Karpas-422 (cell line): ENCODE measurements at regions not wholly inside any gene's neighbourhood (a gene's known extent, or its start where the extent isn't known, plus 50 kb on each side); places are given as distances from the start of the nearest gene placed in this dataset.
"Not testable (repeated sequence)": the region's sequence is repeated elsewhere in the genome, so short reads cannot be mapped to it uniquely, and the experiment has no call there.

ENCODE experiments used
- DNase-seq: peaks from one replicate; pipeline ENCODE4 v3.0.0-alpha.2; 2015
- H2AFZ ChIP-seq: fragments of 200-600 bp; sonication (generic); 2 replicates; pipeline ENCODE4 v1.6.1; 2014; ENCODE audit warnings: antibody characterized with exemption, low read length, mixed read lengths
- H3K27ac ChIP-seq: fragments of 200-600 bp; sonication (generic); 2 replicates; pipeline ENCODE4 v1.5.1; 2014; ENCODE audit warnings: mild to moderate bottlenecking, low read length, moderate library complexity
- H3K27me3 ChIP-seq: fragments of 200-600 bp; sonication (generic); 2 replicates; pipeline ENCODE4 v1.6.1; 2014; ENCODE audit warnings: low read length, mixed read lengths
- H3K36me3 ChIP-seq: fragments of 200-600 bp; sonication (generic); 2 replicates; pipeline ENCODE4 v1.6.1; 2014; ENCODE audit warnings: low read length, mixed read lengths; ENCODE audit not compliant: insufficient read depth
- H3K4me1 ChIP-seq: fragments of 200-600 bp; sonication (generic); 2 replicates; pipeline ENCODE4 v1.6.1; 2014; ENCODE audit warnings: mild to moderate bottlenecking, low read length, mixed read lengths
- H3K4me2 ChIP-seq: fragments of 200-600 bp; sonication (generic); 2 replicates; pipeline ENCODE4 v1.6.1; 2014; ENCODE audit warnings: low read length, low read depth, mild to moderate bottlenecking; ENCODE audit not compliant: poor library complexity, severe bottlenecking
- H3K4me3 ChIP-seq: fragments of 200-600 bp; sonication (generic); 2 replicates; pipeline ENCODE4 v1.5.1; 2014; ENCODE audit warnings: mild to moderate bottlenecking, antibody characterized with exemption, low read length, mixed read lengths
- H3K79me2 ChIP-seq: fragments of 200-600 bp; sonication (generic); 2 replicates; pipeline ENCODE4 v1.6.1; 2014; ENCODE audit warnings: mild to moderate bottlenecking, low read length, mixed read lengths
- H3K9ac ChIP-seq: fragments of 200-600 bp; sonication (generic); 2 replicates; pipeline ENCODE4 v1.6.0; 2014; ENCODE audit warnings: low read length
- H3K9me2 ChIP-seq: fragments of 200-600 bp; sonication (generic), shearing (Covaris generic); replicated peaks from 2 replicates; pipeline ENCODE4 v1.6.0; 2014; ENCODE audit warnings: mild to moderate bottlenecking, low read length, moderate library complexity; ENCODE audit not compliant: insufficient read depth
- H3K9me3 ChIP-seq: fragments of 300-700, 200-600 bp; sonication (generic); 2 replicates; pipeline ENCODE4 v1.6.1; 2014; ENCODE audit warnings: low read length, mixed read lengths
- H4K20me1 ChIP-seq: fragments of 200-600 bp; sonication (generic); 2 replicates; pipeline ENCODE4 v1.6.1; 2014; ENCODE audit warnings: mild to moderate bottlenecking, antibody characterized with exemption, low read length, low read depth; ENCODE audit not compliant: insufficient read depth

GRCh38 chr3:10695186-10695585 is 120.8 kb upstream of the SLC6A11 start:
- not testable (repeated sequence) for H4K20me1 ChIP-seq, DNase-seq, H3K4me2 ChIP-seq, H3K27ac ChIP-seq, H3K4me1 ChIP-seq, H3K9me3 ChIP-seq, H2AFZ ChIP-seq, H3K79me2 ChIP-seq, H3K36me3 ChIP-seq, H3K27me3 ChIP-seq, H3K9me2 ChIP-seq, H3K4me3 ChIP-seq, H3K9ac ChIP-seq

- Histone ChIP-seq H3K27me3 (0 out of 2 replicates have a peak, but pooled peaks cover 2% of the 10 kb centered on the region), H3K9me2 (no peaks in the 10 kb centered on the region), H3K36me3 (no peaks in the 10 kb centered on the region), H3K9ac (no peak overlapping the region), H3K4me3 (no peak overlapping the region), H3K27ac (no peak overlapping the region), H2AFZ (no peak overlapping the region), H3K79me2 (no peaks in the 10 kb centered on the region), H3K9me3 (no peaks in the 10 kb centered on the region), H4K20me1 (no peaks in the 10 kb centered on the region), H3K4me2 (no peak overlapping the region), H3K4me1 (peaks cover 1% of the 10 kb centered on the region; the same call in 1 of the 2 replicates)
- no peak for DNase-seq
Measured at GRCh38 chr3:10695595-10696285, 120.3 kb upstream of the SLC6A11 start.

GRCh38 chr3:10697918-10698317 is 118.1 kb upstream of the SLC6A11 start:
- Histone ChIP-seq H3K27ac (no peak overlapping the region), H2AFZ (no peak overlapping the region), H3K79me2 (no peaks in the 10 kb centered on the region), H3K9me3 (no peaks in the 10 kb centered on the region), H3K4me2 (no peak overlapping the region), H4K20me1 (no peaks in the 10 kb centered on the region), H3K36me3 (no peaks in the 10 kb centered on the region), H3K4me3 (no peak overlapping the region), H3K9ac (no peak overlapping the region), H3K27me3 (0 out of 2 replicates have a peak, but pooled peaks cover 2% of the 10 kb centered on the region), H3K4me1 (peaks cover 5% of the 10 kb centered on the region; the same call in 1 of the 2 replicates), H3K9me2 (no peaks in the 10 kb centered on the region)
- DNase-seq, result peak; percentile 48

GRCh38 chr3:10700821-10701220 is 115.2 kb upstream of the SLC6A11 start:
- H2AFZ ChIP-seq, result no peak overlapping the region
- no peaks in the 10 kb centered on the region for H3K9me2 ChIP-seq
- H3K36me3 ChIP-seq, result no peaks in the 10 kb centered on the region
- H3K27ac ChIP-seq, result no peak overlapping the region
- DNase-seq, result no peak
- H3K4me1 ChIP-seq, result peaks cover 5% of the 10 kb centered on the region; the same call in 1 of the 2 replicates
- H3K9me3 ChIP-seq, result no peaks in the 10 kb centered on the region
- no peak overlapping the region for H3K4me2 ChIP-seq
- no peaks in the 10 kb centered on the region for H3K27me3 ChIP-seq
- no peak overlapping the region for H3K9ac ChIP-seq
- no peaks in the 10 kb centered on the region for H3K79me2 ChIP-seq
- H3K4me3 ChIP-seq, result no peak overlapping the region
- H4K20me1 ChIP-seq, result no peaks in the 10 kb centered on the region

GRCh38 chr3:10702961-10703740 is 112.9 kb upstream of the SLC6A11 start:
- H4K20me1 ChIP-seq, result no peaks in the 10 kb centered on the region
- H2AFZ ChIP-seq, result no peak overlapping the region
- H3K27ac ChIP-seq, result no peak overlapping the region
- H3K4me3 ChIP-seq, result no peak overlapping the region
- peak; percentile 76 for DNase-seq
- no peaks in the 10 kb centered on the region for H3K79me2 ChIP-seq
- no peaks in the 10 kb centered on the region for H3K27me3 ChIP-seq
- H3K4me1 ChIP-seq, result peaks cover 5% of the 10 kb centered on the region; the same call in 1 of the 2 replicates
- no peaks in the 10 kb centered on the region for H3K9me3 ChIP-seq
- H3K9me2 ChIP-seq, result no peaks in the 10 kb centered on the region
- H3K4me2 ChIP-seq, result no peak overlapping the region
- H3K9ac ChIP-seq, result no peak overlapping the region
- H3K36me3 ChIP-seq, result no peaks in the 10 kb centered on the region

- H3K9me3 ChIP-seq, result no peaks in the 10 kb centered on the region
- H4K20me1 ChIP-seq, result no peaks in the 10 kb centered on the region
- H3K9ac ChIP-seq, result no peak overlapping the region
- H3K27me3 ChIP-seq, result no peaks in the 10 kb centered on the region
- H3K4me1 ChIP-seq, result peaks cover 5% of the 10 kb centered on the region; the same call in 1 of the 2 replicates
- no peak overlapping the region for H3K4me2 ChIP-seq
- H2AFZ ChIP-seq, result no peak overlapping the region
- H3K36me3 ChIP-seq, result no peaks in the 10 kb centered on the region
- no peak overlapping the region for H3K4me3 ChIP-seq
- no peak overlapping the region for H3K27ac ChIP-seq
- H3K79me2 ChIP-seq, result no peaks in the 10 kb centered on the region
- peak; percentile 83 for DNase-seq
- H3K9me2 ChIP-seq, result no peaks in the 10 kb centered on the region
Measured at GRCh38 chr3:10703875-10704274, 112.2 kb upstream of the SLC6A11 start.

- Histone ChIP-seq H3K27me3 (no peaks in the 10 kb centered on the region), H3K79me2 (no peaks in the 10 kb centered on the region), H3K9me2 (no peaks in the 10 kb centered on the region), H3K9me3 (no peaks in the 10 kb centered on the region), H2AFZ (no peak overlapping the region), H3K9ac (no peak overlapping the region), H3K36me3 (no peaks in the 10 kb centered on the region), H3K4me3 (no peak overlapping the region), H3K4me2 (no peak overlapping the region), H3K4me1 (no peaks in the 10 kb centered on the region), H4K20me1 (no peaks in the 10 kb centered on the region), H3K27ac (no peak overlapping the region)
- peak; percentile 52 for DNase-seq
Measured at GRCh38 chr3:10706156-10706739, 109.8 kb upstream of the SLC6A11 start.

GRCh38 chr3:10706740-10707399 is 109.2 kb upstream of the SLC6A11 start:
- Histone ChIP-seq H3K9me2 (no peaks in the 10 kb centered on the region), H3K9ac (no peak overlapping the region), H4K20me1 (no peaks in the 10 kb centered on the region), H3K27ac (no peak overlapping the region), H3K9me3 (no peaks in the 10 kb centered on the region), H3K27me3 (no peaks in the 10 kb centered on the region), H3K4me3 (no peak overlapping the region), H3K36me3 (no peaks in the 10 kb centered on the region), H3K79me2 (no peaks in the 10 kb centered on the region), H3K4me1 (no peaks in the 10 kb centered on the region), H2AFZ (no peak overlapping the region), H3K4me2 (no peak overlapping the region)
- no peak for DNase-seq
